Testis (tissue), 2 donors: ENCODE measurements at regions not wholly inside any gene's neighbourhood (a gene's known extent, or its start where the extent isn't known, plus 50 kb on each side); places are given as distances from the start of the nearest gene placed in this dataset.

Experiments
- POLR2A ChIP-seq: fragments of 450-650 bp; IDR thresholded peaks from one replicate; pipeline ENCODE4 v1.6.1; 2017; ENCODE audit warnings: antibody characterized with exemption, mild to moderate bottlenecking, moderate library complexity
- TF ChIP-seq, protein P1 (sequence below), 3 experiments: fragments of 450-650 bp in 2 of 3; fragments of 200-600 bp in 1 of 3; sonication (generic) in 1 of 3; IDR thresholded peaks; one replicate each; pipeline ENCODE4 v1.5.1; 2016 to 2019; ENCODE audit warnings: antibody characterized with exemption in 3 of 3, mild to moderate bottlenecking in 2 of 3, moderate library complexity in 1 of 3

GRCh38 chr9:129313331-129313955 lies 135.4 kb upstream of the IER5L start:
- TF ChIP-seq, protein P1, sequence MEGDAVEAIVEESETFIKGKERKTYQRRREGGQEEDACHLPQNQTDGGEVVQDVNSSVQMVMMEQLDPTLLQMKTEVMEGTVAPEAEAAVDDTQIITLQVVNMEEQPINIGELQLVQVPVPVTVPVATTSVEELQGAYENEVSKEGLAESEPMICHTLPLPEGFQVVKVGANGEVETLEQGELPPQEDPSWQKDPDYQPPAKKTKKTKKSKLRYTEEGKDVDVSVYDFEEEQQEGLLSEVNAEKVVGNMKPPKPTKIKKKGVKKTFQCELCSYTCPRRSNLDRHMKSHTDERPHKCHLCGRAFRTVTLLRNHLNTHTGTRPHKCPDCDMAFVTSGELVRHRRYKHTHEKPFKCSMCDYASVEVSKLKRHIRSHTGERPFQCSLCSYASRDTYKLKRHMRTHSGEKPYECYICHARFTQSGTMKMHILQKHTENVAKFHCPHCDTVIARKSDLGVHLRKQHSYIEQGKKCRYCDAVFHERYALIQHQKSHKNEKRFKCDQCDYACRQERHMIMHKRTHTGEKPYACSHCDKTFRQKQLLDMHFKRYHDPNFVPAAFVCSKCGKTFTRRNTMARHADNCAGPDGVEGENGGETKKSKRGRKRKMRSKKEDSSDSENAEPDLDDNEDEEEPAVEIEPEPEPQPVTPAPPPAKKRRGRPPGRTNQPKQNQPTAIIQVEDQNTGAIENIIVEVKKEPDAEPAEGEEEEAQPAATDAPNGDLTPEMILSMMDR (IDR thresholded peaks at IDR 0.05): no peak
- no peak for TF ChIP-seq POLR2A
